ENCODE measurements at regions not wholly inside any gene's neighbourhood (a gene's known extent, or its start where the extent isn't known, plus 50 kb on each side); places are given as distances from the start of the nearest gene placed in this dataset.

GRCh38 chr4:180925805-180926204 is 1317.4 kb upstream of the TENM3 start:
- WGBS (ENCODE audit: insufficient coverage, insufficient replicate concordance, low lambda C conversion rate, missing lambda C conversion rate) = 13% methylated on average over 3 of the region's 3 CpGs

More at GRCh38 chr4:180925805-180926204, 1317.4 kb upstream of the TENM3 start:
- Histone ChIP-seq H3K4me3 (no peak overlapping the region), H3K27ac (ENCODE audit: control insufficient read depth, insufficient read depth) (no peak overlapping the region), H4K20me1 (ENCODE audit: control insufficient read depth, insufficient read depth) (no peaks in the 10 kb centered on the region), H3K9me3 (replicated peaks; ENCODE audit: control insufficient read depth, insufficient read depth, low read length) (no peaks in the 10 kb centered on the region), H3K4me1 (ENCODE audit: control insufficient read depth, insufficient read depth, low read length) (no peaks in the 10 kb centered on the region), H3K4me2 (ENCODE audit: control insufficient read depth, insufficient read depth) (no peak overlapping the region), H3K79me2 (ENCODE audit: control insufficient read depth, insufficient read depth, low read length) (no peaks in the 10 kb centered on the region), H2AFZ (ENCODE audit: control insufficient read depth, low read depth, low read length) (no peak overlapping the region), H3K9ac (ENCODE audit: control insufficient read depth, insufficient read depth, low read length) (no peak overlapping the region), H3K27me3 (replicated peaks in 1 of 2; ENCODE audit: control insufficient read depth in 2 of 2, insufficient read depth in 2 of 2, low read length in 1 of 2) (no peaks in the 10 kb centered on the region), H3K36me3 (ENCODE audit: control insufficient read depth in 2 of 2, insufficient read depth in 2 of 2, low read length in 1 of 2) (no peaks in the 10 kb centered on the region)
- BruUV-seq (replicated peaks) = no TSS peak
- FAIRE-seq = no peak
- no peak for DNase-seq (ENCODE audit: low read depth, low spot score)
- in situ Hi-C loops (cut with MboI) (no loop called here), intact Hi-C loops (cut with micrococcal nuclease; ENCODE audit: unreplicated experiment) (no loop called here)
- no peak for ATAC-seq
- TF ChIP-seq RBBP5 (conservative IDR thresholded peaks at IDR 0.05) (no peak), KLF5 (IDR thresholded peaks at IDR 0.05; ENCODE audit: partially characterized antibody) (no peak), ZNF592 (IDR thresholded peaks at IDR 0.05) (no peak), JUNB (IDR thresholded peaks at IDR 0.05) (no peak), ZBED1 (IDR thresholded peaks at IDR 0.05; ENCODE audit: borderline replicate concordance) (no peak), ZNF622 (IDR thresholded peaks at IDR 0.05) (no peak), SPI1 (IDR thresholded peaks at IDR 0.05; ENCODE audit: borderline replicate concordance, insufficient read depth, low read depth, low read length) (no peak), NBN (IDR thresholded peaks at IDR 0.05) (no peak), ATF2 (IDR thresholded peaks at IDR 0.05; ENCODE audit: low read length) (no peak), ZBTB40 (IDR thresholded peaks at IDR 0.05; ENCODE audit: borderline replicate concordance) (no peak), TARDBP (IDR thresholded peaks at IDR 0.05; ENCODE audit: borderline replicate concordance) (no peak), GABPA (IDR thresholded peaks at IDR 0.05; ENCODE audit: low read depth) (no peak), FOXM1 (IDR thresholded peaks at IDR 0.05; ENCODE audit: low read depth, low read length) (no peak), NFXL1 (IDR thresholded peaks at IDR 0.05; ENCODE audit: borderline replicate concordance) (no peak), NKRF (conservative IDR thresholded peaks at IDR 0.05) (no peak)
- SMC1A ChIA-PET (ENCODE audit: uncharacterized antibody, unreplicated experiment) = no interaction called here
- CTCF ChIA-PET = no interaction called here
- RAD21 ChIA-PET (ENCODE audit: unreplicated experiment) = interaction anchor here (0.7 kb wide), 1 partner anchor 603 kb away, joined by 3 read pairs; no protein-coding TSS in a partner anchor
- POLR2A ChIA-PET = no interaction called here

Measured in GM12878 (cell line).